ENCODE measurements at regions not wholly inside any gene's neighbourhood (a gene's known extent, or its start where the extent isn't known, plus 50 kb on each side); places are given as distances from the start of the nearest gene placed in this dataset.

DNA sequence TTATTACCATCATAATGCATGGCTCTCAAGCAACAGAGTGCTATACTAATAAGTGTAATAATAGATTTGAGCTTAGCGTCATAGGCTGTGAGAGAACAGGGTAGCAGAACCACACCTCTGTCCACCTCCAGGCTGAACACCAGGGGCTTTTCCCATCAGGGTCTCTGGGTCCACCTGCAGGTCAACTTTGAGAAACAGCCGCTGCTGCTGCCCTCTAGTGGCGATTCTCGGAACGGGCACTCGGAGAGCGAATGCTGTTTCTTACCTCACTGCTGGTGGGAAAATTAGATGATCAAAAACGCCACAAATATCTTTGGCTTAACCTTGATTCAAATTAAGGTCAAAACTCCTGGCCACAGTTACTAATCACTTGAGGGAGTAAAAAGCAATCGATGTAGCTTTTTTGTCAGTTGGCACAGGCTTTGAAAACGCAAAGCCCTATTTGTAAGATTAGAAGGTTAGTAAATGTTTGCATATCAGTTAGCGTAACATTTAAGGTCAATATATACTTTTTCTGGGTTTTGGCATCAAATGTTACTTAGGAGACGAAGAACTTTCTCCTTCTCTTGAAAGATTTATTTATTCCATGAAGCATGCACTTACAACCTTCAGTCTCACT is 127.9 kb upstream of the TMEM132D start:
- CTCF ChIA-PET: interaction anchor here (0.6 to 3.3 kb wide), 9 partner anchors 9 to 295 kb away, joined by 3 to 21 read pairs (median 5); no protein-coding TSS in a partner anchor
- POLR2A ChIA-PET: no interaction called here
- 0% methylated on average over 6 of the region's 12 CpGs for WGBS (ENCODE audit: insufficient coverage)

GRCh38 chr12:130041983-130042812 is 120.1 kb upstream of the FZD10 start:
- DNase-seq: peak in 2 of 3 donors; percentile 40 to 56
- H3K4me1 ChIP-seq (ENCODE audit: control extremely low read depth in 1 of 4, control insufficient read depth in 4 of 4, insufficient read depth in 4 of 4, low read length in 3 of 4): no peaks in the 10 kb centered on the region
- no peaks in the 10 kb centered on the region for H3K36me3 ChIP-seq (ENCODE audit: control insufficient read depth in 4 of 4, insufficient read depth in 4 of 4, low read length in 3 of 4)
- no peaks in the 10 kb centered on the region for H3K9me3 ChIP-seq (ENCODE audit: control extremely low read depth in 1 of 5, control insufficient read depth in 4 of 5, insufficient read depth in 2 of 5, low read depth in 1 of 5, low read length in 4 of 5)
- peaks cover 0 to 52% (median 13%) of the 10 kb centered on the region in 5 experiments for H3K27me3 ChIP-seq (replicated peaks in 2 of 5; ENCODE audit: control insufficient read depth in 4 of 5, insufficient read depth in 5 of 5, low read length in 4 of 5)
- POLR2A ChIA-PET: no interaction called here
- H3K27ac ChIP-seq (ENCODE audit: insufficient read depth in 1 of 2, low read depth in 1 of 2, low read length in 2 of 2, poor library complexity in 1 of 2, severe bottlenecking in 2 of 2): no peak overlapping the region
- H3K4me3 ChIP-seq (ENCODE audit: control insufficient read depth in 1 of 7, extremely low read depth in 1 of 7, insufficient read depth in 4 of 7, low read depth in 2 of 7, low read length in 6 of 7): no peak overlapping the region
- CTCF ChIA-PET: interaction anchor here (0.6 to 1.7 kb wide), 8 partner anchors 10 to 297 kb away, joined by 3 to 21 read pairs (median 4); no protein-coding TSS in a partner anchor
- 10% methylated on average over 39 of the region's 52 CpGs for WGBS (ENCODE audit: insufficient coverage)

More for the DNA sequence above, 127.9 kb upstream of the TMEM132D start:
- no peak overlapping the region for H3K27ac ChIP-seq (ENCODE audit: insufficient read depth in 1 of 2, low read depth in 1 of 2, low read length in 2 of 2, poor library complexity in 1 of 2, severe bottlenecking in 2 of 2)
- H3K27me3 ChIP-seq (replicated peaks in 2 of 5; ENCODE audit: control insufficient read depth in 4 of 5, insufficient read depth in 5 of 5, low read length in 4 of 5): peaks cover 0 to 11% (median 4%) of the 10 kb centered on the region in 5 experiments
- no peaks in the 10 kb centered on the region for H3K4me1 ChIP-seq (ENCODE audit: control extremely low read depth in 1 of 4, control insufficient read depth in 4 of 4, insufficient read depth in 4 of 4, low read length in 3 of 4)
- DNase-seq: peak; percentile 55 to 73 (median 64)
- no peaks in the 10 kb centered on the region for H3K36me3 ChIP-seq (ENCODE audit: control insufficient read depth in 4 of 4, insufficient read depth in 4 of 4, low read length in 3 of 4)
- H3K9me3 ChIP-seq (ENCODE audit: control extremely low read depth in 1 of 5, control insufficient read depth in 4 of 5, insufficient read depth in 2 of 5, low read depth in 1 of 5, low read length in 4 of 5): no peaks in the 10 kb centered on the region
- no peak overlapping the region for H3K4me3 ChIP-seq (ENCODE audit: control insufficient read depth in 1 of 7, extremely low read depth in 1 of 7, insufficient read depth in 4 of 7, low read depth in 2 of 7, low read length in 6 of 7)

GRCh38 chr12:130043685-130044406 is 118.4 kb upstream of the FZD10 start:
- Histone ChIP-seq H3K9me3 (ENCODE audit: control extremely low read depth in 1 of 5, control insufficient read depth in 4 of 5, insufficient read depth in 2 of 5, low read depth in 1 of 5, low read length in 4 of 5) (no peaks in the 10 kb centered on the region), H3K27me3 (replicated peaks in 2 of 5; ENCODE audit: control insufficient read depth in 4 of 5, insufficient read depth in 5 of 5, low read length in 4 of 5) (peaks cover 0 to 52% (median 13%) of the 10 kb centered on the region in 5 experiments), H3K27ac (ENCODE audit: insufficient read depth in 1 of 2, low read depth in 1 of 2, low read length in 2 of 2, poor library complexity in 1 of 2, severe bottlenecking in 2 of 2) (no peak overlapping the region), H3K36me3 (ENCODE audit: control insufficient read depth in 4 of 4, insufficient read depth in 4 of 4, low read length in 3 of 4) (no peaks in the 10 kb centered on the region), H3K4me3 (ENCODE audit: control insufficient read depth in 1 of 7, extremely low read depth in 1 of 7, insufficient read depth in 4 of 7, low read depth in 2 of 7, low read length in 6 of 7) (no peak overlapping the region), H3K4me1 (ENCODE audit: control extremely low read depth in 1 of 4, control insufficient read depth in 4 of 4, insufficient read depth in 4 of 4, low read length in 3 of 4) (peaks cover 0 to 4% (median 0%) of the 10 kb centered on the region in 4 experiments)
- POLR2A ChIA-PET: no interaction called here
- 66% methylated on average over 11 of the region's 13 CpGs for WGBS (ENCODE audit: insufficient coverage)
- CTCF ChIA-PET: interaction anchor here (1.2 to 1.6 kb wide), 2 partner anchors 10 to 11 kb away, joined by 4 read pairs; no protein-coding TSS in a partner anchor
- no peak for DNase-seq

DNA sequence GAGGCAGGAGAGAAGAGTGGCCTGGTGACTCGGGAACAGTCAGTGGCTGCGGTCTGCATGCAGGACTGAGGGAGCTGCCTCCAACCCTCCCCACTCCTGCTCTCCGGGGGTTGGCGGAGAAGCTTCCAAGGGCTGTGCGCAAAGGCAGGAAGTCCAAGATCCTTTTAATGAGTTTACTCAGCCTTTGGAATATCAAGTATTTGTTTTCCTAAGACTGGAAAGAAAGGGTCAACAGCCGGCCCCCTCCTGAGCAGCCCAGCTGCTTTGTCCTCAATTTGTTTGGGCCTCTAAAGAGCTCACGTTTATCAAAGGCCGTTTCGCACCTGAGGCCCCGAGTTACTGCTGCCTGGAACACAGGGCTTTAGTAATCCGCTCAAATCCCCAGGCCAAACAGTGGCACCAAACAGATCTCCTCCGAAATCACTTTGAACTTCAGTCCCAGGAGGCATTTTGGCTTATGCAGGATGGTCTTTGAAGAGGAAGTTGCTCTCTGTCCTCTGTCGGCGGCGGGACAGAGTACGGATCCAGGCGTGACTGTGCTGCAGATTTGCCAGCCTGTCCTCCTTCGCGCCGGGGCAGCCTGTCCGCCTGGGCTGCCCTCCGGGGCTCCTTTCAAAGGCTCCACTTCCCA is 117.2 kb upstream of the FZD10 start:
- Histone ChIP-seq H3K27ac (ENCODE audit: insufficient read depth in 1 of 2, low read depth in 1 of 2, low read length in 2 of 2, poor library complexity in 1 of 2, severe bottlenecking in 2 of 2) (no peak overlapping the region), H3K36me3 (ENCODE audit: control insufficient read depth in 4 of 4, insufficient read depth in 4 of 4, low read length in 3 of 4) (no peaks in the 10 kb centered on the region), H3K4me3 (ENCODE audit: control insufficient read depth in 1 of 7, extremely low read depth in 1 of 7, insufficient read depth in 4 of 7, low read depth in 2 of 7, low read length in 6 of 7) (no peak overlapping the region), H3K27me3 (replicated peaks in 2 of 5; ENCODE audit: control insufficient read depth in 4 of 5, insufficient read depth in 5 of 5, low read length in 4 of 5) (peaks cover 0 to 55% (median 15%) of the 10 kb centered on the region in 5 experiments), H3K9me3 (ENCODE audit: control extremely low read depth in 1 of 5, control insufficient read depth in 4 of 5, insufficient read depth in 2 of 5, low read depth in 1 of 5, low read length in 4 of 5) (peaks cover 0 to 4% (median 2%) of the 10 kb centered on the region in 5 experiments), H3K4me1 (ENCODE audit: control extremely low read depth in 1 of 4, control insufficient read depth in 4 of 4, insufficient read depth in 4 of 4, low read length in 3 of 4) (peaks cover 0 to 4% (median 0%) of the 10 kb centered on the region in 4 experiments)
- 3% methylated on average over 15 of the region's 22 CpGs for WGBS (ENCODE audit: insufficient coverage)
- DNase-seq: peak in 2 of 3 donors; percentile 31 to 36
- ChIA-PET CTCF (interaction anchor here (1.0 to 4.6 kb wide), 4 partner anchors 9 to 291 kb away, joined by 3 to 27 read pairs (median 4); no protein-coding TSS in a partner anchor), POLR2A (no interaction called here)

DNA sequence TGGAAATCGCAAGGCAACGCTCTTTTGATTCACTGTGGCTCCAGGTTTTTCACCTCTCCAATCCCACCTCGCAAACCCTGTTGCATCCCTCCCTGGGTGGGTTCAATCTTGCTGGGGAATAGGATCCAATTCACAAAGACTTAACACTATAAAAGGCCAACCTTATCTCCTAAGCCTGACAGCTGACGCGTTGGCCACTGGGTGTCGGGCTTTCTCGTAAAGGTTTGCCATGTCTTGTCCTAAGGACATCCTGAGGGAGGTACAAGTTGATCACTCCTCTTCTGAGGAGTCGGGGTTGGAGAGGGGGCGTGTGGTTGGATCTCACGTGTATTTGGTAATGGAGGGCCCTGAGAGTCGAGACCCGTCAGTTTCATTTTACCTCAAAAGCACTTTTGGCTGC is 112.6 kb upstream of the FZD10 start:
- H3K4me3 ChIP-seq (ENCODE audit: control insufficient read depth in 1 of 7, extremely low read depth in 1 of 7, insufficient read depth in 4 of 7, low read depth in 2 of 7, low read length in 6 of 7): no peak overlapping the region
- POLR2A ChIA-PET: no interaction called here
- peaks cover 0 to 49% (median 9%) of the 10 kb centered on the region in 5 experiments for H3K27me3 ChIP-seq (replicated peaks in 2 of 5; ENCODE audit: control insufficient read depth in 4 of 5, insufficient read depth in 5 of 5, low read length in 4 of 5)
- H3K4me1 ChIP-seq (ENCODE audit: control extremely low read depth in 1 of 4, control insufficient read depth in 4 of 4, insufficient read depth in 4 of 4, low read length in 3 of 4): peaks cover 0 to 4% (median 0%) of the 10 kb centered on the region in 4 experiments
- CTCF ChIA-PET: interaction anchor here (0.8 to 4.6 kb wide), 2 partner anchors 287 to 698 kb away, joined by 3 to 27 read pairs; no protein-coding TSS in a partner anchor
- no peaks in the 10 kb centered on the region for H3K36me3 ChIP-seq (ENCODE audit: control insufficient read depth in 4 of 4, insufficient read depth in 4 of 4, low read length in 3 of 4)
- 75% methylated on average over 12 of the region's 12 CpGs for WGBS (ENCODE audit: insufficient coverage)
- H3K9me3 ChIP-seq (ENCODE audit: control extremely low read depth in 1 of 5, control insufficient read depth in 4 of 5, insufficient read depth in 2 of 5, low read depth in 1 of 5, low read length in 4 of 5): peaks cover 0 to 4% (median 2%) of the 10 kb centered on the region in 5 experiments
- no peak overlapping the region for H3K27ac ChIP-seq (ENCODE audit: insufficient read depth in 1 of 2, low read depth in 1 of 2, low read length in 2 of 2, poor library complexity in 1 of 2, severe bottlenecking in 2 of 2)
- DNase-seq: no peak

DNA sequence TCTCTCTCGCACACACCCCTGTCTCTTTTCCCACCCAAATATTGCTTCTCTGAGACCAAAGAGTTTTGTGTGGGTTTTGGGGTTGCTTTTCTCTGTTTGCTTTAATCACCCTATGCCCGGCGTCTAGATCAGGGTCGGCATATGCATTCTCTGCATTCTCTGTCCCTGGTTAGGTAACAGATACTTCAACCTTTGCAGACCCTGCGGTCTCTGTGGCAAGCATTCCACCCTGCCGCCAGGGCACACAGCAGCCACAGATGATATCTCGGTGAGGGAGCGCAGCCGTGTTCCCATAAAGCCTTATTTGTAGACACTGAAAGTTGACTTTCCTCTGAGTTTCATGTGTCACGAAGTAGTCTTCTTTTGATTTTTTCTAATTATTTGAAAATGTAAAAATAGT is 110.4 kb upstream of the FZD10 start:
- Histone ChIP-seq H3K27ac (ENCODE audit: insufficient read depth in 1 of 2, low read depth in 1 of 2, low read length in 2 of 2, poor library complexity in 1 of 2, severe bottlenecking in 2 of 2) (no peak overlapping the region), H3K9me3 (ENCODE audit: control extremely low read depth in 1 of 5, control insufficient read depth in 4 of 5, insufficient read depth in 2 of 5, low read depth in 1 of 5, low read length in 4 of 5) (peaks cover 0 to 4% (median 2%) of the 10 kb centered on the region in 5 experiments), H3K27me3 (replicated peaks in 2 of 5; ENCODE audit: control insufficient read depth in 4 of 5, insufficient read depth in 5 of 5, low read length in 4 of 5) (peaks cover 0 to 30% (median 2%) of the 10 kb centered on the region in 5 experiments), H3K4me3 (ENCODE audit: control insufficient read depth in 1 of 7, extremely low read depth in 1 of 7, insufficient read depth in 4 of 7, low read depth in 2 of 7, low read length in 6 of 7) (no peak overlapping the region), H3K4me1 (ENCODE audit: control extremely low read depth in 1 of 4, control insufficient read depth in 4 of 4, insufficient read depth in 4 of 4, low read length in 3 of 4) (peaks cover 0 to 4% (median 0%) of the 10 kb centered on the region in 4 experiments), H3K36me3 (ENCODE audit: control insufficient read depth in 4 of 4, insufficient read depth in 4 of 4, low read length in 3 of 4) (no peaks in the 10 kb centered on the region)
- CTCF ChIA-PET: no interaction called here
- WGBS (ENCODE audit: insufficient coverage): 77% methylated on average over 9 of the region's 10 CpGs
- POLR2A ChIA-PET: no interaction called here
- DNase-seq: no peak
